ENCODE measurements at regions not wholly inside any gene's neighbourhood (a gene's known extent, or its start where the extent isn't known, plus 50 kb on each side); places are given as distances from the start of the nearest gene placed in this dataset.
A peak's percentile ranks its signal among the peaks of the same experiment; 100 is the strongest.

DNA sequence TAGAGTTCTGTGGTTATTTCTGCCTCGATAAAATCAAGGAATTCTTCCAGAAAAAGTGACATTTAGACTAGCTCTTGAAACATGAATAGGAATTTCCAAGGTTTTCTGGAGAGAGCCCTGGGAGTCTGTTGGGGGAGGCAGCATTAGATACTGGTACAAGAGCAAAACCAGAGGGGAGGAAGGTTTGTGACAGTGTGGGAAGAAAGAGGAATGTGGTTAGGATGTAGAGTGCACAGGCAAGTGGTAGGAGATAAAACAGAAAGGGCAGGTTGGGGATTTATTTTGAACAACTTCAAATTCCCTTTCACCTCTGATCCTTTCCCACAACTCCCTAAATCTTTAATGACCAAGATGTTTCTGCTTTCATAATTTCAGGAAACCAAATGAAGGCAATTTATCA is 588.4 kb downstream of the METTL15 start:
- Histone ChIP-seq H3K27me3 (ENCODE audit: insufficient read depth) (no peaks in the 10 kb centered on the region), H3F3A (replicated peaks; ENCODE audit: insufficient read depth) (no peaks in the 10 kb centered on the region), H3K9ac (no peak overlapping the region), H3K9me2 (no peaks in the 10 kb centered on the region), H3K4me1 (ENCODE audit: control insufficient read depth in 1 of 2, insufficient read depth in 2 of 2, low read depth in 1 of 2, low read length in 1 of 2) (peaks cover 0 to 10% of the 10 kb centered on the region in 2 experiments; a peak in 1 of 4 replicates), H3K4me2 (no peak overlapping the region), H4K20me1 (ENCODE audit: insufficient read depth) (no peaks in the 10 kb centered on the region), H3K27ac (ENCODE audit: low read depth in 2 of 2, low read length in 1 of 2) (no peak overlapping the region), H3K9me3 (no peaks in the 10 kb centered on the region), H3K79me2 (ENCODE audit: insufficient read depth) (no peaks in the 10 kb centered on the region), H3K4me3 (ENCODE audit: low read depth in 2 of 2, low read length in 1 of 2) (no peak overlapping the region), H2AFZ (ENCODE audit: low read depth) (no peak overlapping the region; the same call in 1 of the 2 replicates), H3K36me3 (replicated peaks in 1 of 2; ENCODE audit: control insufficient read depth in 1 of 2, insufficient read depth in 2 of 2, low read length in 1 of 2) (no peaks in the 10 kb centered on the region)
- CTCF ChIA-PET = interaction anchor here (0.6 to 3.3 kb wide), 11 partner anchors 8 to 1477 kb away, joined by 3 to 21 read pairs (median 5); partner anchors contain the start of gene BDNF
- POLR2A ChIA-PET = no interaction called here
- no peak for DNase-seq
- TF ChIP-seq, protein P1, sequence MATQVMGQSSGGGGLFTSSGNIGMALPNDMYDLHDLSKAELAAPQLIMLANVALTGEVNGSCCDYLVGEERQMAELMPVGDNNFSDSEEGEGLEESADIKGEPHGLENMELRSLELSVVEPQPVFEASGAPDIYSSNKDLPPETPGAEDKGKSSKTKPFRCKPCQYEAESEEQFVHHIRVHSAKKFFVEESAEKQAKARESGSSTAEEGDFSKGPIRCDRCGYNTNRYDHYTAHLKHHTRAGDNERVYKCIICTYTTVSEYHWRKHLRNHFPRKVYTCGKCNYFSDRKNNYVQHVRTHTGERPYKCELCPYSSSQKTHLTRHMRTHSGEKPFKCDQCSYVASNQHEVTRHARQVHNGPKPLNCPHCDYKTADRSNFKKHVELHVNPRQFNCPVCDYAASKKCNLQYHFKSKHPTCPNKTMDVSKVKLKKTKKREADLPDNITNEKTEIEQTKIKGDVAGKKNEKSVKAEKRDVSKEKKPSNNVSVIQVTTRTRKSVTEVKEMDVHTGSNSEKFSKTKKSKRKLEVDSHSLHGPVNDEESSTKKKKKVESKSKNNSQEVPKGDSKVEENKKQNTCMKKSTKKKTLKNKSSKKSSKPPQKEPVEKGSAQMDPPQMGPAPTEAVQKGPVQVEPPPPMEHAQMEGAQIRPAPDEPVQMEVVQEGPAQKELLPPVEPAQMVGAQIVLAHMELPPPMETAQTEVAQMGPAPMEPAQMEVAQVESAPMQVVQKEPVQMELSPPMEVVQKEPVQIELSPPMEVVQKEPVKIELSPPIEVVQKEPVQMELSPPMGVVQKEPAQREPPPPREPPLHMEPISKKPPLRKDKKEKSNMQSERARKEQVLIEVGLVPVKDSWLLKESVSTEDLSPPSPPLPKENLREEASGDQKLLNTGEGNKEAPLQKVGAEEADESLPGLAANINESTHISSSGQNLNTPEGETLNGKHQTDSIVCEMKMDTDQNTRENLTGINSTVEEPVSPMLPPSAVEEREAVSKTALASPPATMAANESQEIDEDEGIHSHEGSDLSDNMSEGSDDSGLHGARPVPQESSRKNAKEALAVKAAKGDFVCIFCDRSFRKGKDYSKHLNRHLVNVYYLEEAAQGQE (IDR thresholded peaks at IDR 0.05; ENCODE audit: low read depth, low read length) = no peak
- WGBS (ENCODE audit: low lambda C conversion rate) = 92% methylated on average over 1 of the region's 1 CpG

DNA sequence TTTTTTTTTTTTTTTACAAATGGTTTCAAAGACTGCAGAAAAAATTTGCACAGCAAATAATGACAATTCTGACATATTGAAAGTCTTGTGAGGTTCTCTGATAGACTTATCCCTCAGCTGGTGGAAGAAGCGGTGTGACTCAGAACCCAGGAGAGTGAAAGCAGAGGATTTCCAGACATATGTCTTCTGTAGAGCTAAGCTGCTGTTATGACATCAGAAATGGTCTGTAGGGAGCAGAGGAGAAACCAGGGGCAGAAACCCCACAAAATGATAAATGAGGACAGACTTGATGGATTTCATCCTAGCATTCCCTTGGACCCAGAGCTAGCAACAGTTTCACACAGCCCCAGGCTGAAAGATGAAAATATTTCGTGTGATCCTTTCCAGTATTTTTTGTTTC is 582.6 kb downstream of the METTL15 start:
- CTCF ChIA-PET = no interaction called here

More for the DNA sequence above, 582.6 kb downstream of the METTL15 start:
- 0 out of 4 replicates have a peak, but pooled peaks cover 0 to 2% of the 10 kb centered on the region in 2 experiments for H3K4me1 ChIP-seq (ENCODE audit: control insufficient read depth in 1 of 2, insufficient read depth in 2 of 2, low read depth in 1 of 2, low read length in 1 of 2)
- H3K9me3 ChIP-seq = no peaks in the 10 kb centered on the region
- DNase-seq = no peak
- POLR2A ChIA-PET = interaction anchor here (0.6 kb wide), 1 partner anchor 102 kb away, joined by 3 read pairs; no protein-coding TSS in a partner anchor
- WGBS (ENCODE audit: low lambda C conversion rate) = 55% methylated on average over 2 of the region's 2 CpGs
- H3K36me3 ChIP-seq (replicated peaks in 1 of 2; ENCODE audit: control insufficient read depth in 1 of 2, insufficient read depth in 2 of 2, low read length in 1 of 2) = no peaks in the 10 kb centered on the region
- H3F3A ChIP-seq (replicated peaks; ENCODE audit: insufficient read depth) = no peaks in the 10 kb centered on the region
- H3K4me3 ChIP-seq (ENCODE audit: low read depth in 2 of 2, low read length in 1 of 2) = no peak overlapping the region
- H3K4me2 ChIP-seq = no peak overlapping the region
- no peak overlapping the region for H3K27ac ChIP-seq (ENCODE audit: low read depth in 2 of 2, low read length in 1 of 2)
- H2AFZ ChIP-seq (ENCODE audit: low read depth) = no peak overlapping the region
- H3K79me2 ChIP-seq (ENCODE audit: insufficient read depth) = no peaks in the 10 kb centered on the region
- H4K20me1 ChIP-seq (ENCODE audit: insufficient read depth) = no peaks in the 10 kb centered on the region
- no peak for TF ChIP-seq RXRA (IDR thresholded peaks at IDR 0.05; ENCODE audit: borderline replicate concordance, low read depth)
- TF ChIP-seq RAD21 (IDR thresholded peaks at IDR 0.05; ENCODE audit: low read length) = no peak
- no peak for TF ChIP-seq TAF1 (IDR thresholded peaks at IDR 0.05; ENCODE audit: borderline replicate concordance, low read depth, low read length)
- TF ChIP-seq, protein P2, sequence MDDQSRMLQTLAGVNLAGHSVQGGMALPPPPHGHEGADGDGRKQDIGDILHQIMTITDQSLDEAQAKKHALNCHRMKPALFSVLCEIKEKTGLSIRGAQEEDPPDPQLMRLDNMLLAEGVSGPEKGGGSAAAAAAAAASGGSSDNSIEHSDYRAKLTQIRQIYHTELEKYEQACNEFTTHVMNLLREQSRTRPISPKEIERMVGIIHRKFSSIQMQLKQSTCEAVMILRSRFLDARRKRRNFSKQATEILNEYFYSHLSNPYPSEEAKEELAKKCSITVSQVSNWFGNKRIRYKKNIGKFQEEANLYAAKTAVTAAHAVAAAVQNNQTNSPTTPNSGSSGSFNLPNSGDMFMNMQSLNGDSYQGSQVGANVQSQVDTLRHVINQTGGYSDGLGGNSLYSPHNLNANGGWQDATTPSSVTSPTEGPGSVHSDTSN (IDR thresholded peaks at IDR 0.05) = 0 out of 2 replicates have a peak, but pooled peaks have one; percentile 4
- no peak for TF ChIP-seq RCOR1 (IDR thresholded peaks at IDR 0.05; ENCODE audit: low read length)
- H3K9me2 ChIP-seq = no peaks in the 10 kb centered on the region
- H3K27me3 ChIP-seq (ENCODE audit: insufficient read depth) = no peaks in the 10 kb centered on the region
- H3K9ac ChIP-seq = no peak overlapping the region
